Lung (tissue), 11 donors: ENCODE measurements at regions not wholly inside any gene's neighbourhood (a gene's known extent, or its start where the extent isn't known, plus 50 kb on each side); places are given as distances from the start of the nearest gene placed in this dataset.

ENCODE experiments used
- ATAC-seq: fragments of 200-7000 bp; cut with Tn5 transposase; one replicate; pipeline ENCODE4 v1.9.1; 2020; ENCODE audit warnings: moderate number of reproducible peaks; ENCODE audit not compliant: insufficient read depth, low FRiP score
- DNase-seq, 3 donors: peaks; one replicate each; pipeline ENCODE4 v3.0.0-alpha.2; 2013 to 2017
- H3K27ac ChIP-seq, 2 donors: one replicate each; pipeline ENCODE4 v1.5.1; 2013; ENCODE audit warnings: mild to moderate bottlenecking in 2 of 2, moderate library complexity in 2 of 2, control low read depth in 1 of 2, inconsistent platforms in 1 of 2, low read depth in 1 of 2, low read length in 1 of 2
- H3K27me3 ChIP-seq, 3 donors: one replicate each; pipeline ENCODE4 v1.5.1; 2013; ENCODE audit warnings: low read length in 2 of 3; ENCODE audit not compliant: control insufficient read depth in 3 of 3, insufficient read depth in 3 of 3
- H3K36me3 ChIP-seq, 4 donors: one replicate each; pipeline ENCODE4 v1.5.1; 2013; ENCODE audit warnings: low read length in 4 of 4, mild to moderate bottlenecking in 1 of 4, moderate library complexity in 1 of 4; ENCODE audit not compliant: control insufficient read depth in 4 of 4, insufficient read depth in 4 of 4
- H3K4me1 ChIP-seq, 5 donors: one replicate each; pipeline ENCODE4 v1.5.1; 2013; ENCODE audit warnings: low read length in 5 of 5, mild to moderate bottlenecking in 2 of 5, moderate library complexity in 1 of 5; ENCODE audit not compliant: control insufficient read depth in 5 of 5, insufficient read depth in 5 of 5
- H3K4me3 ChIP-seq: one replicate; pipeline ENCODE4 v1.5.1; 2013; ENCODE audit warnings: mild to moderate bottlenecking, control low read depth, moderate library complexity
- H3K9ac ChIP-seq, 2 donors: one replicate each; pipeline ENCODE4 v1.5.1; 2013; ENCODE audit warnings: low read length in 2 of 2, control low read depth in 1 of 2; ENCODE audit not compliant: insufficient read depth in 1 of 2
- H3K9me3 ChIP-seq, 4 donors: one replicate each; pipeline ENCODE4 v1.5.1; 2013; ENCODE audit warnings: low read length in 3 of 4, mild to moderate bottlenecking in 1 of 4, moderate library complexity in 1 of 4; ENCODE audit not compliant: control insufficient read depth in 4 of 4, insufficient read depth in 3 of 4
- WGBS, 2 donors: extraction: QIAGEN DNeasy Blood & Tissue Kit; methylation state at CpG; one replicate each; pipeline ENCODE4 v1.1.7; 2013; 5-methylcytosine and 5-hydroxymethylcytosine counted together
- TF ChIP-seq, protein P1 (sequence below): IDR thresholded peaks from 2 replicates; pipeline ENCODE4 v1.5.1; 2012; ENCODE audit warnings: mild to moderate bottlenecking; ENCODE audit errors: control extremely low read depth, extremely low read depth
- donor health status: control.
- donor health status: control.
- donor health status: Bipolar disorder and iron deficiency.
- donor health status: healthy.
- donor health status: DM: yes; HTN: yes; CAD: no.

- H3K9me3 ChIP-seq, result no peaks in the 10 kb centered on the region
- H3K4me3 ChIP-seq, result no peak overlapping the region
- no peak overlapping the region for H3K9ac ChIP-seq
- TF ChIP-seq, protein P1, sequence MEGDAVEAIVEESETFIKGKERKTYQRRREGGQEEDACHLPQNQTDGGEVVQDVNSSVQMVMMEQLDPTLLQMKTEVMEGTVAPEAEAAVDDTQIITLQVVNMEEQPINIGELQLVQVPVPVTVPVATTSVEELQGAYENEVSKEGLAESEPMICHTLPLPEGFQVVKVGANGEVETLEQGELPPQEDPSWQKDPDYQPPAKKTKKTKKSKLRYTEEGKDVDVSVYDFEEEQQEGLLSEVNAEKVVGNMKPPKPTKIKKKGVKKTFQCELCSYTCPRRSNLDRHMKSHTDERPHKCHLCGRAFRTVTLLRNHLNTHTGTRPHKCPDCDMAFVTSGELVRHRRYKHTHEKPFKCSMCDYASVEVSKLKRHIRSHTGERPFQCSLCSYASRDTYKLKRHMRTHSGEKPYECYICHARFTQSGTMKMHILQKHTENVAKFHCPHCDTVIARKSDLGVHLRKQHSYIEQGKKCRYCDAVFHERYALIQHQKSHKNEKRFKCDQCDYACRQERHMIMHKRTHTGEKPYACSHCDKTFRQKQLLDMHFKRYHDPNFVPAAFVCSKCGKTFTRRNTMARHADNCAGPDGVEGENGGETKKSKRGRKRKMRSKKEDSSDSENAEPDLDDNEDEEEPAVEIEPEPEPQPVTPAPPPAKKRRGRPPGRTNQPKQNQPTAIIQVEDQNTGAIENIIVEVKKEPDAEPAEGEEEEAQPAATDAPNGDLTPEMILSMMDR, result no peak
- no peaks in the 10 kb centered on the region for H3K36me3 ChIP-seq
- no peak overlapping the region for H3K27ac ChIP-seq
- ATAC-seq, result no peak
- 71 to 77% methylated on average over 3 of the region's 3 CpGs for WGBS, 2 donors
- peaks cover 0 to 29% (median 13%) of the 10 kb centered on the region in 5 donors for H3K4me1 ChIP-seq
- no peaks in the 10 kb centered on the region for H3K27me3 ChIP-seq
- peak in 1 of 3 donors; percentile 23 for DNase-seq
These were observed 79.8 kb downstream of the ACTBL2 start for GRCh38 chr5:57402761-57403160.

- DNase-seq (no peak), ATAC-seq (no peak)
- Histone ChIP-seq H3K9me3 (no peaks in the 10 kb centered on the region), H3K9ac (no peak overlapping the region), H3K27ac (no peak overlapping the region), H3K4me3 (no peak overlapping the region), H3K36me3 (no peaks in the 10 kb centered on the region), H3K27me3 (no peaks in the 10 kb centered on the region), H3K4me1 (peaks cover 0 to 25% (median 12%) of the 10 kb centered on the region in 5 donors)
- TF ChIP-seq, protein P1, result no peak
- 78% methylated on average over 2 of the region's 2 CpGs for WGBS, 2 donors
These were observed 80.3 kb downstream of the ACTBL2 start for GRCh38 chr5:57402348-57402747.

DNA sequence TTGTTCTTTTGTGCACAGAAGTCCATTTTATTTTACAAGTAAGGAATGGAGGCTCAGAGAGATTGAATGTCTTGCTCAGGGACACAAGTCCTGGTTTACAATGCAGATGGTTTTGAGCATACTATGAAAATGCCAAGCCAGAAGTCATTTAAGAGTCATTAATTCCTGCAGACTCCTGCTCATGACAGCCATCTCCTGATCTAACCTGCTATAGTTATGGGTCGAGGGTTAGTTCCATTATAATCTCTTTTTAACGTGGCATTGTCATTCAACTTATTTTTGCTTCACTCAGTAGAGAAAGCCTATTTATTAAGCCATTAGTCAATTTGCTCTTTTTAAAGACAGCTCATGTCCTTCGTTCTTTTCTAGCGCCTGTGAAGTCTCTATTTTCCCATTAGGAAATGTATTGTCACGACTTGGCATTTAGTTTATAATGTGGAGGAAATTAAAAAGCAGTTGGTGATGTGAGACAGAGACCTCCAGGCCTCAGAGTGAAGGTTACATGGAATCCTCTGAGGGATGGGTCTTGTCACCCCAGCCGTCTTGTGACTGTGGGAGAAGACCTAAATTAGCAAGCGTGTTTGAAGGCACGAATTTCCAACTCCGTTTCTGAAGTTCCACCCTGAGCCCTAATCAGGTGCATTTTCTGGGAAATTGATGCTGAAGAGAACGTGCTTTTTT, 84.1 kb downstream of the ACTBL2 start:
- no peak overlapping the region for H3K9ac ChIP-seq
- H3K4me3 ChIP-seq, result no peak overlapping the region
- no peak for ATAC-seq
- H3K27me3 ChIP-seq, result no peaks in the 10 kb centered on the region
- no peaks in the 10 kb centered on the region for H3K9me3 ChIP-seq
- H3K36me3 ChIP-seq, result no peaks in the 10 kb centered on the region
- WGBS, 2 donors, result 88 to 91% methylated on average over 10 of the region's 10 CpGs
- TF ChIP-seq, protein P1, result no peak
- DNase-seq, result no peak
- H3K27ac ChIP-seq, result no peak overlapping the region
- H3K4me1 ChIP-seq, result no peaks in the 10 kb centered on the region

GRCh38 chr5:57396701-57397100, 85.9 kb downstream of the ACTBL2 start:
- Histone ChIP-seq H3K4me3 (no peak overlapping the region), H3K9ac (no peak overlapping the region), H3K27me3 (no peaks in the 10 kb centered on the region), H3K4me1 (no peaks in the 10 kb centered on the region), H3K36me3 (no peaks in the 10 kb centered on the region), H3K27ac (no peak overlapping the region), H3K9me3 (no peaks in the 10 kb centered on the region)
- DNase-seq (no peak), ATAC-seq (no peak)
- TF ChIP-seq, protein P1, result no peak
- WGBS, 2 donors, result 81 to 83% methylated on average over 3 of the region's 3 CpGs
